ENCODE measurements at regions not wholly inside any gene's neighbourhood (a gene's known extent, or its start where the extent isn't known, plus 50 kb on each side); places are given as distances from the start of the nearest gene placed in this dataset.

DNA sequence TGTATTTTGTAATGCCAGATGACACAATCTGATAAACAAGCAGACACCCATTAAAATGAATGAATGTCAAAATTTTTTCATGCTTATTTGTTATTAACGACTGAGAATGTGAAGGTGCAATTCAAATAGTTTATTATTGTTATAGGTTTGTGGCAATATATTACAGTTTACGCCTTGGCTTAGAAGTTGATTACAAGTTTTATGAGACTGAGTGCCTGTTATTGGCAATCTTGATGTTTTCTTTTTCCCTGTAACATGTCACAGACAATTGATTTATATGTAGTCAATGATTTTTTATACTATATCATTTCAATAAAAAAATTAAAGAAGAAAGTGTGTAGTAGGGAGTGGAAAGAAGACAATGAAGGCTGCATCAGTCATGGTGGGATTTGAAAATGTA, 144.1 kb upstream of the EEF1E1 start:
- Histone ChIP-seq H3K4me3 (ENCODE audit: low read depth in 1 of 5, low read length in 5 of 5) (no peak overlapping the region), H3K36me3 (ENCODE audit: control insufficient read depth in 5 of 5, insufficient read depth in 5 of 5, low read length in 5 of 5) (no peaks in the 10 kb centered on the region), H3K9ac (ENCODE audit: low read length in 5 of 5) (no peak overlapping the region), H3K27ac (ENCODE audit: low read depth, low read length) (no peak overlapping the region), H3K27me3 (ENCODE audit: control insufficient read depth in 5 of 5, insufficient read depth in 4 of 5, low read length in 5 of 5) (peaks cover 0 to 7% (median 0%) of the 10 kb centered on the region in 5 donors), H3K4me1 (ENCODE audit: control insufficient read depth in 5 of 5, insufficient read depth in 5 of 5, low read length in 5 of 5) (no peaks in the 10 kb centered on the region), H3K9me3 (ENCODE audit: control insufficient read depth in 5 of 5, low read length in 5 of 5) (no peaks in the 10 kb centered on the region)

DNA sequence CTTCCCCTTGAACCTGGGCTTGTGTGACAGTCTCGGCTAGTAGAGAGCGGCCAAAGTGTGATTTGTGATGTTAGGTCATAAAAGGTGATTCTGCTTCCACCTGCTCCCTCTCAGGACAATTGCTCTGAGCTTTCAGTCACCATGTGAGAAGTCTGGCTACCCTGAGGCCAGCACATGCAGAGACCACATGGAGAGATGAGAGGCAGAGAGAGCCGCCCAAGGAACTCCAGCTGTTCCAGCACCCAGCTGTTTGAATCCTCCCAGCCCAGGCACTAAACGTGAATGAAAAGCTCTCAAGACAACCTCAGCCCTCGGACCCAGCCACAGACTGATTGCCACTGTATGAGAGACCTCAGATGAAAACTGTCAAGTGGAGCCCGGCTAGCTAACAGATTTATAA, 143.4 kb upstream of the EEF1E1 start:
- peaks cover 0 to 7% (median 0%) of the 10 kb centered on the region in 5 donors for H3K27me3 ChIP-seq (ENCODE audit: control insufficient read depth in 5 of 5, insufficient read depth in 4 of 5, low read length in 5 of 5)
- H3K9ac ChIP-seq (ENCODE audit: low read length in 5 of 5), result no peak overlapping the region
- no peaks in the 10 kb centered on the region for H3K36me3 ChIP-seq (ENCODE audit: control insufficient read depth in 5 of 5, insufficient read depth in 5 of 5, low read length in 5 of 5)
- H3K4me3 ChIP-seq (ENCODE audit: low read depth in 1 of 5, low read length in 5 of 5), result no peak overlapping the region
- no peaks in the 10 kb centered on the region for H3K9me3 ChIP-seq (ENCODE audit: control insufficient read depth in 5 of 5, low read length in 5 of 5)
- no peak overlapping the region for H3K27ac ChIP-seq (ENCODE audit: low read depth, low read length)
- H3K4me1 ChIP-seq (ENCODE audit: control insufficient read depth in 5 of 5, insufficient read depth in 5 of 5, low read length in 5 of 5), result no peaks in the 10 kb centered on the region

DNA sequence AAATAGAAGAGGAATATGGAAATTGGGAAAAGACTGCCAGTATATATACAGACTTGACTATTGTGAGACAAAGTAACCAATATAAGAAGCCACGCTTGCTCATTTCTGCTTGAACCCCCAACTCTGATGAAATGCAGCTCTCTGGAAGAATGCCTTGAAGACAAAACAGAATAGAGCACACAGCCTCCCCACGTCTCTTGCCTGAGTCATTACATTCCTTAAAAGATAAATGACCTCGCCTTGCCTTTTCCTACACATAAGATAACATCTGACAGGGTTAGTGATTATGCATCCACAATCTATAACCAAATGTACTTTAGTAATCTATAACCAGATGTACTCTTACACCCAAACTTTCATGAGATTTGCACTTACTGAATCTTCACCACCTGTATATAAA, 141.1 kb upstream of the EEF1E1 start:
- no peak overlapping the region for H3K9ac ChIP-seq (ENCODE audit: low read length in 5 of 5)
- H3K4me3 ChIP-seq (ENCODE audit: low read depth in 1 of 5, low read length in 5 of 5), result no peak overlapping the region
- H3K9me3 ChIP-seq (ENCODE audit: control insufficient read depth in 5 of 5, low read length in 5 of 5), result no peaks in the 10 kb centered on the region
- no peaks in the 10 kb centered on the region for H3K4me1 ChIP-seq (ENCODE audit: control insufficient read depth in 5 of 5, insufficient read depth in 5 of 5, low read length in 5 of 5)
- peaks cover 0 to 7% (median 3%) of the 10 kb centered on the region in 5 donors for H3K27me3 ChIP-seq (ENCODE audit: control insufficient read depth in 5 of 5, insufficient read depth in 4 of 5, low read length in 5 of 5)
- no peaks in the 10 kb centered on the region for H3K36me3 ChIP-seq (ENCODE audit: control insufficient read depth in 5 of 5, insufficient read depth in 5 of 5, low read length in 5 of 5)
- H3K27ac ChIP-seq (ENCODE audit: low read depth, low read length), result no peak overlapping the region

DNA sequence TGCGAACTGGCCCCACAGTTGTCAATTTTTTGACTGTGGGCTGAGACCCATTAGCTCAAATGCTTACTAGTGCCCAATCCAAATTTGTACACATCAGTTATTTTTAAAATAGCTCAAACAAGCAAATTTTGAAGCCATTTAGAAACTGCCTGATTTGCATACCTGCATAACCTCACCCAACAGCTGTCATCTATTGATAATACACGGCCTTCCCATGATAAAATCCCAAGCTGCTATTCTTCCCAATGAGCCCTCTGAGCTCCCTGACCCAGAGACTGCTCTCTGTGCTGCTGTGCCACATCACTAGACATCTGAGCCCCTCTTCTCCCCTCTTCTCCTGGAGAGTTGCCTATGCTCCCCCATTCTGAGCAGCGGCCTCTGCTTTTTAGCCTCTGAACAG, 140.5 kb upstream of the EEF1E1 start:
- H3K4me1 ChIP-seq (ENCODE audit: control insufficient read depth in 5 of 5, insufficient read depth in 5 of 5, low read length in 5 of 5), result no peaks in the 10 kb centered on the region
- no peak overlapping the region for H3K4me3 ChIP-seq (ENCODE audit: low read depth in 1 of 5, low read length in 5 of 5)
- no peak overlapping the region for H3K27ac ChIP-seq (ENCODE audit: low read depth, low read length)
- no peaks in the 10 kb centered on the region for H3K9me3 ChIP-seq (ENCODE audit: control insufficient read depth in 5 of 5, low read length in 5 of 5)
- peaks cover 0 to 7% (median 3%) of the 10 kb centered on the region in 5 donors for H3K27me3 ChIP-seq (ENCODE audit: control insufficient read depth in 5 of 5, insufficient read depth in 4 of 5, low read length in 5 of 5)
- H3K9ac ChIP-seq (ENCODE audit: low read length in 5 of 5), result no peak overlapping the region
- no peaks in the 10 kb centered on the region for H3K36me3 ChIP-seq (ENCODE audit: control insufficient read depth in 5 of 5, insufficient read depth in 5 of 5, low read length in 5 of 5)

DNA sequence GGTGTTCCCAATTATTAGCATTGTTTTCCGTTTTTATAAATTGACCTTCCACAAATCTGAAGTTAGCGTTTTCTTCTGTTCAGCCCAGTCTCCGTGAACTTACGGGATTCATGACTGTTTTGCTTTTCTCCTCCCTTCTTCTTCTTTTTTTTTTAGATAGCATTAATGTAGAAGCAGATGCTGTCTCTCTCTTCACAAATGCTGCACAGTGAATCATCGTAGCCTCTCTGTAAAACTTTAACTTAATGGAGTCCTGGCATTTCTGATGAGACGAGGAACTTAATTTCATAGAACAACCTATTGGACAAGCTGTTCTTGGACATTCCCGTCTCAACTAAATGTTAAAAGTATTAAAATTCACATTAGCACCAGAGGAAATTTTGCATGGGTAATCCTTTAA, 138.0 kb upstream of the EEF1E1 start:
- Histone ChIP-seq H3K4me1 (ENCODE audit: control insufficient read depth in 5 of 5, insufficient read depth in 5 of 5, low read length in 5 of 5) (no peaks in the 10 kb centered on the region), H3K9ac (ENCODE audit: low read length in 5 of 5) (no peak overlapping the region), H3K27ac (ENCODE audit: low read depth, low read length) (no peak overlapping the region), H3K9me3 (ENCODE audit: control insufficient read depth in 5 of 5, low read length in 5 of 5) (no peaks in the 10 kb centered on the region), H3K36me3 (ENCODE audit: control insufficient read depth in 5 of 5, insufficient read depth in 5 of 5, low read length in 5 of 5) (no peaks in the 10 kb centered on the region), H3K27me3 (ENCODE audit: control insufficient read depth in 5 of 5, insufficient read depth in 4 of 5, low read length in 5 of 5) (peaks cover 0 to 3% (median 3%) of the 10 kb centered on the region in 5 donors), H3K4me3 (ENCODE audit: low read depth in 1 of 5, low read length in 5 of 5) (no peak overlapping the region)

DNA sequence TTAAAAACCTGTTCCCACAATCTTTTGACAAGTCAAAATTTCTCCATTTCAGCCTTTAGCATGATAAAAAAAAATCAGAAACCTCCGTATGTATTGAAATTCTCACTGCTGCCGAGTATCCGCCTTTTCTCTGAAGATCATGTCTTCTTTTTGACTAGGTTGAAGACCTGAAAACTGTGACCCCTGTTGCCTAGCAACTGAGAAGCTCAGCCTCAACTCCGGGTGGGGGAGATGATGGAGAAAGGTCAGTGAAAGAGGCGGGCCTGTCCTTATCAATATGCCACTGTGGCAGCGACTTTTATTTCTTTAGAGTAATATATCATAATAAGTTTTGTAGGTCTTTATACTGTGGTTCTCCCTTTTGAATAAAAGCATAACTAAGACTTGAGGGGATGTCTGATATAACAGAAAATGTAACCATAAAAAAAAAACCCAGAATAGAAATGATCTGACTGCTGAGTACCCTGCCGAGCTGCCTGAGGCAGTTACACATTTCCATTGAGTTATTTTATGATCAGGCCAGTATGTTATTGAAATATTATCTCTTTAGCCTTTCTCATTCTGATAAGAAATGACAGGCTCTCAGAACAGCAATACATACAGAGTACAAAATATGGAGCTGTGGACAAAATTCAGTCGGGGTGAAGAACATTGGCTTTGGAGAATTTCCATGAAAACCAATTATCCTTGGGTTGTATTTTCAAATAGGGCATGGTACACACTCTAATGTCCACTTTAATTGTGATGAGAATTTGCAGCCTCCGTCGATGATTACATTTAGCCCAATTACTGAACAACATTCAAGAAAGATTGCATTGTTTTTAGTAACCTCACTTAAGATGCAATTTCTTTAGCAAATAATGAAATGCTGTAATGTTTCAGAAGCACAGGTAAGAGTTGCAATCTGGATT, 136.7 kb upstream of the EEF1E1 start:
- peaks cover 0 to 3% (median 0%) of the 10 kb centered on the region in 5 donors for H3K27me3 ChIP-seq (ENCODE audit: control insufficient read depth in 5 of 5, insufficient read depth in 4 of 5, low read length in 5 of 5)
- H3K4me3 ChIP-seq (ENCODE audit: low read depth in 1 of 5, low read length in 5 of 5), result no peak overlapping the region
- H3K27ac ChIP-seq (ENCODE audit: low read depth, low read length), result no peak overlapping the region
- H3K36me3 ChIP-seq (ENCODE audit: control insufficient read depth in 5 of 5, insufficient read depth in 5 of 5, low read length in 5 of 5), result no peaks in the 10 kb centered on the region
- H3K9me3 ChIP-seq (ENCODE audit: control insufficient read depth in 5 of 5, low read length in 5 of 5), result no peaks in the 10 kb centered on the region
- no peaks in the 10 kb centered on the region for H3K4me1 ChIP-seq (ENCODE audit: control insufficient read depth in 5 of 5, insufficient read depth in 5 of 5, low read length in 5 of 5)
- H3K9ac ChIP-seq (ENCODE audit: low read length in 5 of 5), result no peak overlapping the region

DNA sequence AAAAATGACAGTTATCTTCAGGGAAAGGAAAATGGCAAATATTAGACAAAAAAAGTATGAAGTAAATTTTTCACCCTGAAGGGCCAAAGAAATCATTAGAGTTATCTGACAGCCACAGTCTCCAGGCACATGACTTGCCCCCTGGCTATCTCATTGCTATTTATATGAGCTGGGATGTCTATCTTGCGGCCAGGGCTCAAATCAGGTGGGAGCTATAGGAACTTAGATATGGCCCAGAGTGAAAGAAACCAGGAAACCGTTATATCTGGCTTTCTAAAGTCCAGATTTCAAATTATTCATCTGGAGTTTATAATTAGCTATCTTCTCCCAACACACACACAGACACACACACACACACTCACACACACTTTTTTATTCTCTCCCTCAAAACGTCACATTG, 135.3 kb upstream of the EEF1E1 start:
- Histone ChIP-seq H3K9ac (ENCODE audit: low read length in 5 of 5) (no peak overlapping the region), H3K27me3 (ENCODE audit: control insufficient read depth in 5 of 5, insufficient read depth in 4 of 5, low read length in 5 of 5) (peaks cover 0 to 3% (median 0%) of the 10 kb centered on the region in 5 donors), H3K36me3 (ENCODE audit: control insufficient read depth in 5 of 5, insufficient read depth in 5 of 5, low read length in 5 of 5) (no peaks in the 10 kb centered on the region), H3K9me3 (ENCODE audit: control insufficient read depth in 5 of 5, low read length in 5 of 5) (no peaks in the 10 kb centered on the region), H3K4me3 (ENCODE audit: low read depth in 1 of 5, low read length in 5 of 5) (no peak overlapping the region), H3K27ac (ENCODE audit: low read depth, low read length) (no peak overlapping the region), H3K4me1 (ENCODE audit: control insufficient read depth in 5 of 5, insufficient read depth in 5 of 5, low read length in 5 of 5) (no peaks in the 10 kb centered on the region)

DNA sequence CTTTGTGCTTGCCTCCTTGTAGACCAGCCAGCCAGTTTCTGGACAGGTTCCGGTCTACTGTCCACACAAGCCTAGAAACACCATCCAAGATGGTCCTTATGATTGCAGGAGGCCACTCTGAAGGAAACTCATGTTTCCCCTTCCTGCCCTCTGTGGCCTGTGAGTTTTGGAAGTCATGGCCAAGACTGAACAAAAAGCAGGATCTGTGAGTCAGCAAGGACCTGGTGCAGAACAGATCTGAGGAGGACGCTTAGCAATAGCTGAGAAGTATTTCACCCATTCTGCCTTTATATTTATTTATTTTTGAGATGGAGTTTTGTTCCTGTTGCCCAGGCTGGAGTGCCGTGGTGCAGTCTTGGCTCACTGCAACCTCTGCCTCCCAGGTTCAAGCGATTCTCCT, 134.6 kb upstream of the EEF1E1 start:
- Histone ChIP-seq H3K9me3 (ENCODE audit: control insufficient read depth in 5 of 5, low read length in 5 of 5) (no peaks in the 10 kb centered on the region), H3K9ac (ENCODE audit: low read length in 5 of 5) (no peak overlapping the region), H3K4me3 (ENCODE audit: low read depth in 1 of 5, low read length in 5 of 5) (no peak overlapping the region), H3K36me3 (ENCODE audit: control insufficient read depth in 5 of 5, insufficient read depth in 5 of 5, low read length in 5 of 5) (no peaks in the 10 kb centered on the region), H3K27ac (ENCODE audit: low read depth, low read length) (no peak overlapping the region), H3K4me1 (ENCODE audit: control insufficient read depth in 5 of 5, insufficient read depth in 5 of 5, low read length in 5 of 5) (no peaks in the 10 kb centered on the region), H3K27me3 (ENCODE audit: control insufficient read depth in 5 of 5, insufficient read depth in 4 of 5, low read length in 5 of 5) (peaks cover 0 to 3% (median 0%) of the 10 kb centered on the region in 5 donors)

DNA sequence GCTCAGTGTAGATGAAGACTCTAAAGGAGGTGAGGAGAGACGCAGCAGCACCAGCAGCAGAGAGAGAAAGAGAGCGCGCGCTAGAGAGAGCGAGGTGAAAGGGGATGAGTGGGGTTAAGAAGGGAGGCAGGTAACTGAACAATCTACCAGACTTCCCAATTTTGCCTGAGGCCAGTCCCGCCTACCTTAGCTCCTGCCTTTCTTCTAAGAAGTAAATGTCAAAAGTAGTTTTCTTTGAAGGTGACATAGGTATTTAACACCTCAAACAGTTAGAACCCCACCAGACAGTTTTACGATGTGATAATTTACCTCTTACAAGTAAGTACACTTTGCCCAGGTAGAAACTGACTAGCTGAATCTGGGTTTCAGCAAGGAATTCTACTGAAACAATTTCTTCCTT, 132.0 kb upstream of the EEF1E1 start:
- no peak overlapping the region for H3K4me3 ChIP-seq (ENCODE audit: low read depth in 1 of 5, low read length in 5 of 5)
- H3K36me3 ChIP-seq (ENCODE audit: control insufficient read depth in 5 of 5, insufficient read depth in 5 of 5, low read length in 5 of 5), result no peaks in the 10 kb centered on the region
- no peak overlapping the region for H3K27ac ChIP-seq (ENCODE audit: low read depth, low read length)
- no peaks in the 10 kb centered on the region for H3K9me3 ChIP-seq (ENCODE audit: control insufficient read depth in 5 of 5, low read length in 5 of 5)
- no peak overlapping the region for H3K9ac ChIP-seq (ENCODE audit: low read length in 5 of 5)
- H3K27me3 ChIP-seq (ENCODE audit: control insufficient read depth in 5 of 5, insufficient read depth in 4 of 5, low read length in 5 of 5), result peaks cover 0 to 8% (median 0%) of the 10 kb centered on the region in 5 donors
- H3K4me1 ChIP-seq (ENCODE audit: control insufficient read depth in 5 of 5, insufficient read depth in 5 of 5, low read length in 5 of 5), result no peaks in the 10 kb centered on the region

DNA sequence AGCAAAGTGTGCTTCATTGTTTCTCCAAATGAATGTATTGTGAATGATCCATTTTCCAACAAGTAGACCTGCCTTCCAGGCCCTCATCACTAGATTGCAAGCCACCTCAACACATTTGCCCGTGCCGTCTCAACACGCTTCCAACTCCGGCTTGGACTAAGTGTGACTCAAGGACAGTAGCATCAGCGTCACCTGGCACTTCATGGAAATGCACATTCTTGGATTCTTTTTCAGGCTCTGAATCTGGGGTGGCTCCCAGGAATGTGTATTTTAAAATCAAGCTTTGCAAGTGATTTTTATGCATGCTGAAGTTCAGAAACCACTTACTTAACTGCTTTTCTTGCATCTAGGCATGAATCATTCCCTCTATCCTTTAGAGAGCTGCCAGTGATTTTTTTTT, 129.6 kb upstream of the EEF1E1 start:
- H3K9ac ChIP-seq (ENCODE audit: low read length in 5 of 5), result no peak overlapping the region
- no peaks in the 10 kb centered on the region for H3K9me3 ChIP-seq (ENCODE audit: control insufficient read depth in 5 of 5, low read length in 5 of 5)
- peaks cover 0 to 8% (median 2%) of the 10 kb centered on the region in 5 donors for H3K27me3 ChIP-seq (ENCODE audit: control insufficient read depth in 5 of 5, insufficient read depth in 4 of 5, low read length in 5 of 5)
- no peak overlapping the region for H3K27ac ChIP-seq (ENCODE audit: low read depth, low read length)
- H3K4me1 ChIP-seq (ENCODE audit: control insufficient read depth in 5 of 5, insufficient read depth in 5 of 5, low read length in 5 of 5), result no peaks in the 10 kb centered on the region
- no peaks in the 10 kb centered on the region for H3K36me3 ChIP-seq (ENCODE audit: control insufficient read depth in 5 of 5, insufficient read depth in 5 of 5, low read length in 5 of 5)
- no peak overlapping the region for H3K4me3 ChIP-seq (ENCODE audit: low read depth in 1 of 5, low read length in 5 of 5)
